ENCODE measurements at regions not wholly inside any gene's neighbourhood (a gene's known extent, or its start where the extent isn't known, plus 50 kb on each side); places are given as distances from the start of the nearest gene placed in this dataset.

GRCh38 chrX:104343428-104344129 is 88.8 kb upstream of the ESX1 start:
- ChIA-PET POLR2A (no interaction called here), CTCF (no interaction called here)
- DNase-seq (ENCODE audit: low read depth, low spot score) = peak; percentile 46
- in situ Hi-C loops (cut with HindIII; ENCODE audit: low pct_unique_long_range_greater_than_20kb, low sequenced_read_pairs) = no loop called here
- H3K4me3 ChIP-seq (ENCODE audit: low read depth in 2 of 2, low read length in 2 of 2) = no peak overlapping the region
- no peaks in the 10 kb centered on the region; the same call in 1 of the 2 replicates for H3K27me3 ChIP-seq (ENCODE audit: control insufficient read depth, insufficient read depth, low read length)
- intact Hi-C loops (cut with micrococcal nuclease; ENCODE audit: unreplicated experiment) = no loop called here
- no peaks in the 10 kb centered on the region for H3K9me3 ChIP-seq (ENCODE audit: control insufficient read depth, insufficient read depth, low read depth, low read length)
- no peaks in the 10 kb centered on the region for H3K4me1 ChIP-seq (ENCODE audit: control insufficient read depth, insufficient read depth, low read length)
- H3K27ac ChIP-seq (ENCODE audit: low read length) = no peak overlapping the region
- peak; percentile 79 for TF ChIP-seq CTCF (IDR thresholded peaks at IDR 0.05)
- TF ChIP-seq REST (IDR thresholded peaks at IDR 0.05; ENCODE audit: insufficient read depth in 1 of 2, low read depth in 2 of 2, low read length in 1 of 2) = no peak
- no peaks in the 10 kb centered on the region for H3K36me3 ChIP-seq (ENCODE audit: control insufficient read depth, insufficient read depth, low read length)
- ATAC-seq = peak; percentile 84
- BruUV-seq (replicated peaks) = no TSS peak

- TF ChIP-seq REST (IDR thresholded peaks at IDR 0.05; ENCODE audit: insufficient read depth in 1 of 2, low read depth in 2 of 2, low read length in 1 of 2) (no peak), CTCF (IDR thresholded peaks at IDR 0.05) (no peak), SIN3A (IDR thresholded peaks at IDR 0.05; ENCODE audit: borderline replicate concordance, insufficient read depth, low read depth, low read length) (no peak), POLR2AphosphoS5 (IDR thresholded peaks at IDR 0.05; ENCODE audit: low read depth, low read length) (no peak), TCF7L2 (IDR thresholded peaks at IDR 0.05; ENCODE audit: low read depth, low read length) (no peak)
- H3K9me3 ChIP-seq (ENCODE audit: control insufficient read depth, insufficient read depth, low read depth, low read length) = no peaks in the 10 kb centered on the region
- no peak for DNase-seq (ENCODE audit: low read depth, low spot score)
- POLR2A ChIA-PET = no interaction called here
- no peak overlapping the region for H3K27ac ChIP-seq (ENCODE audit: low read length)
- H3K36me3 ChIP-seq (ENCODE audit: control insufficient read depth, insufficient read depth, low read length) = no peaks in the 10 kb centered on the region
- ATAC-seq = no peak
- CTCF ChIA-PET = no interaction called here
- intact Hi-C loops (cut with micrococcal nuclease; ENCODE audit: unreplicated experiment) (no loop called here), in situ Hi-C loops (cut with HindIII; ENCODE audit: low pct_unique_long_range_greater_than_20kb, low sequenced_read_pairs) (no loop called here)
- H3K4me1 ChIP-seq (ENCODE audit: control insufficient read depth, insufficient read depth, low read length) = no peaks in the 10 kb centered on the region
- no peaks in the 10 kb centered on the region; the same call in 1 of the 2 replicates for H3K27me3 ChIP-seq (ENCODE audit: control insufficient read depth, insufficient read depth, low read length)
- BruUV-seq (replicated peaks) = no TSS peak
- no peak overlapping the region for H3K4me3 ChIP-seq (ENCODE audit: low read depth in 2 of 2, low read length in 2 of 2)
Observed at GRCh38 chrX:104342065-104342464, 87.3 kb upstream of the ESX1 start.

Data from Panc1 (cell line).